HG02938 (cell line): ENCODE measurements at regions not wholly inside any gene's neighbourhood (a gene's known extent, or its start where the extent isn't known, plus 50 kb on each side); places are given as distances from the start of the nearest gene placed in this dataset.
"Not testable (repeated sequence)": the region's sequence is repeated elsewhere in the genome, so short reads cannot be mapped to it uniquely, and the experiment has no call there.

Source experiments
- ATAC-seq: cut with Tn5 transposase; IDR thresholded peaks from one replicate; pipeline ENCODE4 v1.9.1; 2021; ENCODE audit warnings: mild to moderate bottlenecking, moderate library complexity; ENCODE audit not compliant: unreplicated experiment

GRCh38 chr11:95652002-95652472 is 137.5 kb downstream of the FAM76B start:
- ATAC-seq: no peak

GRCh38 chr11:95650276-95650675 is 139.3 kb downstream of the FAM76B start:
- ATAC-seq: no peak

- no peak for ATAC-seq
Observed at GRCh38 chr11:95647871-95648270, 141.7 kb downstream of the FAM76B start.

- no peak for ATAC-seq
Observed at GRCh38 chr11:95647355-95647754, 142.2 kb downstream of the FAM76B start.

- peak; percentile 100 for ATAC-seq
Observed at GRCh38 chr11:95641495-95641894, 148.1 kb downstream of the FAM76B start.

- no peak for ATAC-seq
Observed at GRCh38 chr11:95638501-95638900, 151.1 kb downstream of the FAM76B start.

- no peak for ATAC-seq
Observed at GRCh38 chr11:95625164-95625900, 164.2 kb downstream of the FAM76B start.

- no peak for ATAC-seq
Observed at GRCh38 chr11:95616256-95616804, 173.3 kb downstream of the FAM76B start.

GRCh38 chr11:95611827-95612226 is 177.8 kb downstream of the FAM76B start:
- ATAC-seq: no peak

- ATAC-seq: not testable (repeated sequence)
Observed at GRCh38 chr11:95610185-95610584, 179.4 kb downstream of the FAM76B start.

- ATAC-seq: no peak
Observed at GRCh38 chr11:95608093-95608492, 181.5 kb downstream of the FAM76B start.

- no peak for ATAC-seq
Observed at GRCh38 chr11:95606824-95607223, 182.8 kb downstream of the FAM76B start.

GRCh38 chr11:95605271-95605940 is 184.2 kb downstream of the FAM76B start:
- no peak for ATAC-seq

GRCh38 chr11:95599959-95600586 is 189.5 kb downstream of the FAM76B start:
- no peak for ATAC-seq

- ATAC-seq: no peak
Observed at GRCh38 chr11:95595973-95596489, 193.6 kb downstream of the FAM76B start.

GRCh38 chr11:95595541-95595940 is 194.0 kb downstream of the FAM76B start:
- no peak for ATAC-seq

- ATAC-seq: no peak
Observed at GRCh38 chr11:95593111-95593510, 196.5 kb downstream of the FAM76B start.

- ATAC-seq: no peak
Observed at GRCh38 chr11:95592471-95592870, 197.1 kb downstream of the FAM76B start.

GRCh38 chr11:95589893-95590612 is 199.5 kb downstream of the FAM76B start:
- ATAC-seq: no peak

- no peak for ATAC-seq
Observed at GRCh38 chr11:95588821-95589220, 200.8 kb downstream of the FAM76B start.

GRCh38 chr11:95586661-95587060 is 202.9 kb downstream of the FAM76B start:
- no peak for ATAC-seq
